ENCODE measurements at regions not wholly inside any gene's neighbourhood (a gene's known extent, or its start where the extent isn't known, plus 50 kb on each side); places are given as distances from the start of the nearest gene placed in this dataset.

GRCh38 chr1:244283772-244284171 lies 167.9 kb downstream of the ADSS2 start (continued):
- no peak for TF ChIP-seq OSR1 (CRISPR knock-in tag; IDR thresholded peaks at IDR 0.05)

GRCh38 chr1:244284641-244285156 lies 167.0 kb downstream of the ADSS2 start:
- TF ChIP-seq CREB5 (CRISPR knock-in tag; IDR thresholded peaks at IDR 0.05; ENCODE audit: low read depth): no peak
- TF ChIP-seq PATZ1 (CRISPR knock-in tag; IDR thresholded peaks at IDR 0.05; ENCODE audit: borderline replicate concordance): no peak
- TF ChIP-seq CSDC2 (CRISPR knock-in tag; IDR thresholded peaks at IDR 0.05): no peak
- no peak for TF ChIP-seq ZNF565 (CRISPR knock-in tag; conservative IDR thresholded peaks at IDR 0.05; ENCODE audit: low read depth)
- TF ChIP-seq TOX (CRISPR knock-in tag; IDR thresholded peaks at IDR 0.05; ENCODE audit: borderline replicate concordance): no peak
- TF ChIP-seq RARB (CRISPR knock-in tag; IDR thresholded peaks at IDR 0.05): no peak
- no peak for TF ChIP-seq TSHZ2 (CRISPR knock-in tag; IDR thresholded peaks at IDR 0.05)
- TF ChIP-seq ISL1 (CRISPR knock-in tag; IDR thresholded peaks at IDR 0.05): no peak
- ATAC-seq: no peak

GRCh38 chr1:244286341-244286740 lies 165.4 kb downstream of the ADSS2 start:
- TF ChIP-seq ZFP30 (CRISPR knock-in tag; IDR thresholded peaks at IDR 0.05) (no peak), ZNF8 (CRISPR knock-in tag; IDR thresholded peaks at IDR 0.05) (no peak), ARNTL (CRISPR knock-in tag; IDR thresholded peaks at IDR 0.05; ENCODE audit: borderline replicate concordance, low read depth) (no peak), TOX (CRISPR knock-in tag; IDR thresholded peaks at IDR 0.05; ENCODE audit: borderline replicate concordance) (no peak)

GRCh38 chr1:244287726-244288125 lies 164.0 kb downstream of the ADSS2 start:
- ATAC-seq: no peak
- TF ChIP-seq PATZ1 (CRISPR knock-in tag; IDR thresholded peaks at IDR 0.05; ENCODE audit: borderline replicate concordance): no peak
- no peak for TF ChIP-seq POU6F1 (CRISPR knock-in tag; IDR thresholded peaks at IDR 0.05; ENCODE audit: borderline replicate concordance, low read depth)
- no peak for TF ChIP-seq OSR1 (CRISPR knock-in tag; IDR thresholded peaks at IDR 0.05)
- no peak for TF ChIP-seq CSDC2 (CRISPR knock-in tag; IDR thresholded peaks at IDR 0.05)
- TF ChIP-seq ISL1 (CRISPR knock-in tag; IDR thresholded peaks at IDR 0.05): no peak
- TF ChIP-seq ARNTL (CRISPR knock-in tag; IDR thresholded peaks at IDR 0.05; ENCODE audit: borderline replicate concordance, low read depth): no peak
- no peak for TF ChIP-seq ZNF8 (CRISPR knock-in tag; IDR thresholded peaks at IDR 0.05)
- no peak for TF ChIP-seq PPARA (CRISPR knock-in tag; IDR thresholded peaks at IDR 0.05; ENCODE audit: borderline replicate concordance)
- no peak for TF ChIP-seq CSRNP3 (CRISPR knock-in tag; IDR thresholded peaks at IDR 0.05)

More at GRCh38 chr1:244286341-244286740, 165.4 kb downstream of the ADSS2 start:
- no peak for ATAC-seq

All from SK-N-SH treated with all-trans-retinoic acid at 6 μM for 48 hours (cell line).